Loucy (cell line): ENCODE measurements at regions not wholly inside any gene's neighbourhood (a gene's known extent, or its start where the extent isn't known, plus 50 kb on each side); places are given as distances from the start of the nearest gene placed in this dataset.

Source experiments
- H2AFZ ChIP-seq: fragments of 200-600 bp; sonication (generic); 2 replicates; pipeline ENCODE4 v1.6.0; 2016; ENCODE audit warnings: antibody characterized with exemption, mild to moderate bottlenecking, low read length, moderate library complexity
- H3F3A ChIP-seq: fragments of 200-600 bp; 2 replicates; pipeline ENCODE4 v1.6.0; 2016; ENCODE audit warnings: antibody characterized with exemption, low read depth, mild to moderate bottlenecking
- H3K27me3 ChIP-seq: fragments of 200-600 bp; sonication (generic); 2 replicates; pipeline ENCODE4 v1.6.1; 2014; ENCODE audit warnings: low read length, mild to moderate bottlenecking; ENCODE audit not compliant: insufficient read depth, poor library complexity, severe bottlenecking
- H3K36me3 ChIP-seq: fragments of 200-600 bp; sonication (generic); 2 replicates; pipeline ENCODE4 v1.6.1; 2016; ENCODE audit warnings: low read length; ENCODE audit not compliant: insufficient read depth
- H3K4me1 ChIP-seq: fragments of 200-600 bp; sonication (generic); 2 replicates; pipeline ENCODE4 v1.5.1; 2014; ENCODE audit warnings: low read length, mild to moderate bottlenecking; ENCODE audit not compliant: insufficient read depth, poor library complexity, severe bottlenecking
- H3K4me2 ChIP-seq: fragments of 200-600 bp; sonication (generic); 2 replicates; pipeline ENCODE4 v1.6.0; 2014; ENCODE audit warnings: antibody characterized with exemption, low read length, low read depth, mild to moderate bottlenecking; ENCODE audit not compliant: poor library complexity, severe bottlenecking
- H3K4me3 ChIP-seq: fragments of 200-600 bp; sonication (generic); 2 replicates; pipeline ENCODE4 v1.5.1; 2014; ENCODE audit warnings: low read length, mild to moderate bottlenecking, mixed read lengths; ENCODE audit not compliant: poor library complexity, severe bottlenecking
- H3K79me2 ChIP-seq: fragments of 200-600 bp; sonication (generic); 2 replicates; pipeline ENCODE4 v1.6.1; 2014; ENCODE audit warnings: low read length; ENCODE audit not compliant: insufficient read depth
- H3K9ac ChIP-seq: fragments of 200-600 bp; sonication (generic); 2 replicates; pipeline ENCODE4 v1.6.0; 2014; ENCODE audit warnings: mild to moderate bottlenecking, low read depth, low read length, moderate library complexity; ENCODE audit not compliant: poor library complexity, severe bottlenecking
- H3K9me2 ChIP-seq: fragments of 200-600 bp; sonication (generic); replicated peaks from 2 replicates; pipeline ENCODE4 v1.6.1; 2016; ENCODE audit warnings: low read depth, low read length, mixed read lengths
- H3K9me3 ChIP-seq: fragments of 200-600 bp; sonication (generic); 2 replicates; pipeline ENCODE4 v1.6.1; 2014; ENCODE audit warnings: mild to moderate bottlenecking, antibody characterized with exemption, low read length, low read depth; ENCODE audit not compliant: insufficient read depth
- H4K20me1 ChIP-seq: fragments of 200-600 bp; sonication (generic); 2 replicates; pipeline ENCODE4 v1.6.0; 2014; ENCODE audit warnings: antibody characterized with exemption, low read length, mild to moderate bottlenecking; ENCODE audit not compliant: insufficient read depth, poor library complexity, severe bottlenecking
- CTCF ChIP-seq: fragments of 200-600 bp; sonication (generic); conservative IDR thresholded peaks from 2 replicates; pipeline ENCODE4 v1.5.1; 2014; ENCODE audit warnings: mild to moderate bottlenecking, antibody characterized with exemption, low read length
- EZH2phosphoT487 ChIP-seq: fragments of 200-600 bp; IDR thresholded peaks from 2 replicates; pipeline ENCODE4 v1.6.1; 2018; ENCODE audit warnings: antibody characterized with exemption, mild to moderate bottlenecking, moderate library complexity, borderline replicate concordance

DNA sequence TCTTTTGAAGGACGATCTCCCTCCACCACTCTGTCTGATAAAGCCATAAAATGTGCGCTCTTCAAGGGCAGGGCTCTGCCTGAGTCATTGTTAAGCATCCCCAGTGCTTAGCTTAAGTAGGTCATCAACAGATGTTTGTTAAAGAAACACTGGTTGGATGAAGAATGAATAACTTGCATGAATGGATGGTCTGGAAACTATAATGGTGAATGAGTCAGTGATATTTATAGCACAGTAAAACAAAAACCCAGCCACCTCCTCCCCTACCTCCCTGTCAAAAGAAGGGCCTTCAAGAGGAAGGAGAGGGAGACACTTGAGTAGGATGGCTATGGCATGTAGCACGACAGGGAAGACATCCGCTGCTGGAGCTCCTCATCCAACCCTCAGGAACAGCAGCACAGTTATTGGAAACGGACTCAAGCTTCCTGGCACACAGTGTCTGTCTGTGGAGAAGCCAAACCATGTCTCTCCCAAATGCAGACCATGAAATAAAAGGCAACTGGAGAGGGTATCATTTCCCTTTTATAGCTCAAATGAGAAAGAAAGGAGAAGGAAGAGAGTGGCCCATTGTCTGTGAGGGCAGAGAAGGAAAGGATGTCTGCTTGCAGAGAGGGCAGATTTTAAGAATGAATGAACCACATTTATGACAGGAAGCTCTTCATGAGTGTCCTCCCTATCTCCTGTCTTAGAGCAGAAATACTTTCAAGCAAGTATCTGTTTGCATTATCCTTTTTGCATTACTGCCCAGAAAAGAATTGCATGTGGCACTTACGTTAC lies 183.5 kb upstream of the UBL3 start:
- Histone ChIP-seq H4K20me1 (no peaks in the 10 kb centered on the region), H3K9me2 (no peaks in the 10 kb centered on the region), H2AFZ (no peak overlapping the region), H3K9me3 (no peaks in the 10 kb centered on the region), H3K4me1 (peaks cover 18% of the 10 kb centered on the region), H3K4me2 (peak overlapping the region; percentile 38), H3K79me2 (no peaks in the 10 kb centered on the region), H3K9ac (no peak overlapping the region), H3F3A (no peaks in the 10 kb centered on the region), H3K4me3 (no peak overlapping the region), H3K36me3 (no peaks in the 10 kb centered on the region), H3K27me3 (no peaks in the 10 kb centered on the region)
- no peak for TF ChIP-seq EZH2phosphoT487
- no peak for TF ChIP-seq CTCF

GRCh38 chr13:30032263-30032662 lies 181.8 kb upstream of the UBL3 start:
- TF ChIP-seq CTCF (no peak), EZH2phosphoT487 (no peak)
- peaks cover 13% of the 10 kb centered on the region for H3K4me1 ChIP-seq
- no peaks in the 10 kb centered on the region for H3F3A ChIP-seq
- no peaks in the 10 kb centered on the region for H3K9me2 ChIP-seq
- no peak overlapping the region for H3K4me3 ChIP-seq
- no peaks in the 10 kb centered on the region for H3K27me3 ChIP-seq
- no peaks in the 10 kb centered on the region for H3K36me3 ChIP-seq
- no peak overlapping the region for H2AFZ ChIP-seq
- no peaks in the 10 kb centered on the region for H3K79me2 ChIP-seq
- H3K9me3 ChIP-seq = no peaks in the 10 kb centered on the region
- H4K20me1 ChIP-seq = no peaks in the 10 kb centered on the region
- H3K9ac ChIP-seq = no peak overlapping the region
- no peak overlapping the region for H3K4me2 ChIP-seq

DNA sequence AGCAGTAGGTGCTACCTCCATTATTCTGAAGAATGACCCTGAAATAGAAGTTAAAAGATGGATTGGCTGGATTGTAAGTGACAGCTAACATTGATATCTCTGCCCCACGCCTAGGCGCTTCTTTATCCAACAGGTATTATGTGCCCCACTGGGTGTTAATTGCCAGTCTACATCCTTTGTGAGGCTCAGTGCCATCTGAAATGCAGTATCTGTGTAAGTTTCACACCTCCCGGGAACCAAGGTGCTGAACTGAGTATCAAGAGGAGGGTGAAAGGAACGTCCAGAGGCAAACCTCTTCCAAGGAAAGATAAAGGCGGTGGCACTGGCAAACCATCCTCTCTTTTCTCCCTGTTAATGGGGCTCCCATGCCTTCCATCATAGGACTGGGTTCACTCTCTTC lies 181.1 kb upstream of the UBL3 start:
- TF ChIP-seq EZH2phosphoT487 (no peak), CTCF (no peak)
- H3K27me3 ChIP-seq = no peaks in the 10 kb centered on the region
- H4K20me1 ChIP-seq = no peaks in the 10 kb centered on the region
- no peak overlapping the region for H2AFZ ChIP-seq
- no peak overlapping the region for H3K9ac ChIP-seq
- no peak overlapping the region for H3K4me3 ChIP-seq
- H3K4me1 ChIP-seq = peaks cover 13% of the 10 kb centered on the region
- H3K36me3 ChIP-seq = no peaks in the 10 kb centered on the region
- no peak overlapping the region for H3K4me2 ChIP-seq
- no peaks in the 10 kb centered on the region for H3K79me2 ChIP-seq
- H3K9me3 ChIP-seq = no peaks in the 10 kb centered on the region
- H3K9me2 ChIP-seq = no peaks in the 10 kb centered on the region
- H3F3A ChIP-seq = no peaks in the 10 kb centered on the region
